Vagina (tissue), 2 donors: ENCODE measurements at regions not wholly inside any gene's neighbourhood (a gene's known extent, or its start where the extent isn't known, plus 50 kb on each side); places are given as distances from the start of the nearest gene placed in this dataset.

Source experiments
- DNase-seq, 2 donors: peaks; one replicate each; pipeline ENCODE4 v3.0.0-alpha.2; 2017; ENCODE audit errors: extremely low spot score in 2 of 2
- H3K27ac ChIP-seq: fragments of 200-600 bp; sonication (generic); one replicate; pipeline ENCODE4 v1.5.1; 2019
- H3K27me3 ChIP-seq: fragments of 200-600 bp; sonication (generic); one replicate; pipeline ENCODE4 v1.5.1; 2019
- H3K36me3 ChIP-seq, 2 donors: fragments of 200-600 bp; sonication (generic); one replicate each; pipeline ENCODE4 v1.5.1; 2017 to 2019
- H3K4me1 ChIP-seq: fragments of 200-600 bp; sonication (generic); one replicate; pipeline ENCODE4 v1.5.1; 2019
- H3K4me3 ChIP-seq, 2 donors: fragments of 200-600 bp; sonication (generic); 1 replicate in 1 of 2; 2 replicates in 1 of 2; pipeline ENCODE4 v1.5.1; 2016 to 2019
- H3K9me3 ChIP-seq: fragments of 200-600 bp; sonication (generic); one replicate; pipeline ENCODE4 v1.5.1; 2019
- POLR2A ChIP-seq, 2 donors: fragments of 450-650 bp; IDR thresholded peaks; one replicate each; pipeline ENCODE4 v1.6.1; 2017; ENCODE audit warnings: antibody characterized with exemption in 2 of 2, mild to moderate bottlenecking in 2 of 2, moderate library complexity in 2 of 2
- POLR2AphosphoS5 ChIP-seq, 2 donors: sonication (generic); formaldehyde crosslinking; IDR thresholded peaks; one replicate each; pipeline ENCODE4 v1.9.0; 2017; ENCODE audit warnings: antibody characterized with exemption in 2 of 2, mild to moderate bottlenecking in 2 of 2, low read depth in 1 of 2; ENCODE audit not compliant: insufficient read depth in 1 of 2
- intact Hi-C: fragments of 100-400 bp; cut with DNase I; formaldehyde crosslinking; loops from one replicate; pipeline ENCODE4 v1.15.1; 2023
- TF ChIP-seq, protein P1 (sequence below), 3 experiments: fragments of 450-650 bp in 2 of 3; fragments of 200-600 bp in 1 of 3; sonication (generic) in 1 of 3; IDR thresholded peaks; one replicate each; pipeline ENCODE4 v1.5.1; 2017 to 2019; ENCODE audit warnings: antibody characterized with exemption in 3 of 3, mild to moderate bottlenecking in 2 of 3, moderate library complexity in 2 of 3

DNA sequence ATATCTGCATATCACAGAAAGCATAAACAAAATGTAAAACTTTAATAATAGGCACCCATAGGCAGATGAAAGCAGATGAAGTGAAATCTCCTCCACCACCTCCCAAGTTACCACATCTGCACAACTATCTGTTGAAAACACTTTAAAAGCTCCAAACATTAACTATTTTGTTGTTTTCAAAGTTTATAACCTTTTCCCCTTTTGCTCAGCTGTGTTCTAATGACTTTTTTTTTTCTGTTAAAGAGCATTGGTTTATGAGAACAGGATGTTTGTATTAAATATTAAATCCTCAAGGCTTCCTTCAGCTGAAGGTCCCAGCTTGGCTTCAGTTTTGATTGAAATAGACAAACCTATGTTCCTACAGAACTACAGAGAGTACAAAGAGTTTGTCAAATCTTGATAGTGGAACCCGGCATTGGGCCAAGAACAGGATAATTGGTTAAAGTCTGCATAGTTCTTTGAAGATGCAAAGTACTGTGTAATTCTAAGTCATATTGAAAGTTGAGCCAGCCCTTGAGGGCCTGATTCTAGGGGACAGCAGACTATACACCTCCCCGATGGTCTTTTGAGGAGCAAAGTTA, 255.1 kb upstream of the JAG1 start:
- H3K4me1 ChIP-seq: peaks cover 28% of the 10 kb centered on the region

DNA sequence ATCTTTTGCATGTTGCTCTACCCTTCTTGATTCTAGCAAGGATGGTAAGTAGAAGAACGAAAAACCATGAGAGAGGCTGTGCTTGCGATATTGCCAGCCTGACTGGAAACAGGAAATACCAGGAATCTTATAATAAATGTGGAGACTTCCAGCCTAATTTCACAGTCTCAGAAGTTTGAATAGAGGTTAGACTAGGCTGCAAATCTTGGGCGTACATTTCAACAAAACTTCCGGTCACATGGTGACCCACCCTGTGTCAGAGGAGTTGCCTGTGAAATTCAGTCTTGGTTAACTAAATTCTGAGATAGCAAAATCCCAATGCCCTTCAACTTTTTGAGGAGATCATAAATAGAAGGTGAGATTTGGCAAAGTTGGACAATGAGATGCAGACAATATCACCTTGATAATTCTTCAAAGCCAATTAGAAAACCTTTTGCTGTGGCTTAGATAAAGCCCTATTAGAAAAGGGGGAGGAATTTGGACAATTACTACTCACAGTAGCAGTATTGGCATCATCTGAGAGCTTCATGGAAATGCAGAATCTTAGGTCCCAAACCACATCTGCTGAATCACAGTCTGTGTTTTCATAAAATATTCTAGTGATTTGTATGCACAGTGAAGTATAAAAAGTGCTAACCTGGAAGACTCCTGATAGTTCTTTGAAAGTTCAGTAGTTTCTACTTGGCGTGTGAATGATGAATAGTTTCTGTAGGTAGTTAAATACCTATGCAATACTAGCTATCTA, 262.0 kb upstream of the JAG1 start:
- no peaks in the 10 kb centered on the region for H3K27me3 ChIP-seq
- no peak overlapping the region for H3K4me3 ChIP-seq
- TF ChIP-seq, protein P1, sequence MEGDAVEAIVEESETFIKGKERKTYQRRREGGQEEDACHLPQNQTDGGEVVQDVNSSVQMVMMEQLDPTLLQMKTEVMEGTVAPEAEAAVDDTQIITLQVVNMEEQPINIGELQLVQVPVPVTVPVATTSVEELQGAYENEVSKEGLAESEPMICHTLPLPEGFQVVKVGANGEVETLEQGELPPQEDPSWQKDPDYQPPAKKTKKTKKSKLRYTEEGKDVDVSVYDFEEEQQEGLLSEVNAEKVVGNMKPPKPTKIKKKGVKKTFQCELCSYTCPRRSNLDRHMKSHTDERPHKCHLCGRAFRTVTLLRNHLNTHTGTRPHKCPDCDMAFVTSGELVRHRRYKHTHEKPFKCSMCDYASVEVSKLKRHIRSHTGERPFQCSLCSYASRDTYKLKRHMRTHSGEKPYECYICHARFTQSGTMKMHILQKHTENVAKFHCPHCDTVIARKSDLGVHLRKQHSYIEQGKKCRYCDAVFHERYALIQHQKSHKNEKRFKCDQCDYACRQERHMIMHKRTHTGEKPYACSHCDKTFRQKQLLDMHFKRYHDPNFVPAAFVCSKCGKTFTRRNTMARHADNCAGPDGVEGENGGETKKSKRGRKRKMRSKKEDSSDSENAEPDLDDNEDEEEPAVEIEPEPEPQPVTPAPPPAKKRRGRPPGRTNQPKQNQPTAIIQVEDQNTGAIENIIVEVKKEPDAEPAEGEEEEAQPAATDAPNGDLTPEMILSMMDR (IDR thresholded peaks at IDR 0.05): no peak
- no peak for TF ChIP-seq POLR2A (IDR thresholded peaks at IDR 0.05)
- TF ChIP-seq POLR2AphosphoS5 (IDR thresholded peaks at IDR 0.05; ENCODE audit: insufficient read depth in 1 of 2, low read depth in 1 of 2): no peak
- no peaks in the 10 kb centered on the region for H3K36me3 ChIP-seq
- DNase-seq: no peak
- no peaks in the 10 kb centered on the region for H3K9me3 ChIP-seq
- H3K4me1 ChIP-seq: no peaks in the 10 kb centered on the region
- no peak overlapping the region for H3K27ac ChIP-seq
- intact Hi-C loops: no loop called here

More for the DNA sequence above, 255.1 kb upstream of the JAG1 start:
- Histone ChIP-seq H3K9me3 (no peaks in the 10 kb centered on the region), H3K36me3 (no peaks in the 10 kb centered on the region), H3K27ac (peak overlapping the region; percentile 29), H3K4me3 (no peak overlapping the region), H3K27me3 (no peaks in the 10 kb centered on the region)
- intact Hi-C loops: no loop called here
- TF ChIP-seq POLR2AphosphoS5 (IDR thresholded peaks at IDR 0.05; ENCODE audit: insufficient read depth in 1 of 2, low read depth in 1 of 2): no peak
- TF ChIP-seq, protein P1 (IDR thresholded peaks at IDR 0.05): no peak
- TF ChIP-seq POLR2A (IDR thresholded peaks at IDR 0.05): no peak
- no peak for DNase-seq

DNA sequence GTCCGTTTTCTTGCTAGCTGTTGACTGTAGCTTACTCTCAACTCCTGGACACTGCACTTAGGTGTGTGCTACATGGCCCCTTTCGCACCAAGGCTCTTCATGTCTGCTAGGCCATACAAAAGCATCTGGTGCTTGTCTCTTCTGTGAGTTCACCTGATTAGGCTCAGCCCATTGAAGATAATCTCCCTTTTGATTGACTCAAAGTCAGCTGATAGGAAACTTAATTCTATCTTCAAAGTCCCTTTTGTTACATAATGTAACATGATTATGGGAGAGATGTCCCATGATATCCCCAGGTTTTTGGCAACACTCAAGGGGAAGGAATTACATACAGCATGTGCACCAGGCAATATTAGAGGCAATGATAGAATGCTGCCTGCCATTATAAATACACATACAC, 263.0 kb upstream of the JAG1 start:
- no peak overlapping the region for H3K27ac ChIP-seq
- no peak for DNase-seq
- H3K9me3 ChIP-seq: no peaks in the 10 kb centered on the region
- no peak overlapping the region for H3K4me3 ChIP-seq
- no peaks in the 10 kb centered on the region for H3K36me3 ChIP-seq
- H3K4me1 ChIP-seq: no peaks in the 10 kb centered on the region
- no peaks in the 10 kb centered on the region for H3K27me3 ChIP-seq
- TF ChIP-seq POLR2A (IDR thresholded peaks at IDR 0.05): no peak
- TF ChIP-seq, protein P1 (IDR thresholded peaks at IDR 0.05): no peak
- no peak for TF ChIP-seq POLR2AphosphoS5 (IDR thresholded peaks at IDR 0.05; ENCODE audit: insufficient read depth in 1 of 2, low read depth in 1 of 2)
- intact Hi-C loops: no loop called here

DNA sequence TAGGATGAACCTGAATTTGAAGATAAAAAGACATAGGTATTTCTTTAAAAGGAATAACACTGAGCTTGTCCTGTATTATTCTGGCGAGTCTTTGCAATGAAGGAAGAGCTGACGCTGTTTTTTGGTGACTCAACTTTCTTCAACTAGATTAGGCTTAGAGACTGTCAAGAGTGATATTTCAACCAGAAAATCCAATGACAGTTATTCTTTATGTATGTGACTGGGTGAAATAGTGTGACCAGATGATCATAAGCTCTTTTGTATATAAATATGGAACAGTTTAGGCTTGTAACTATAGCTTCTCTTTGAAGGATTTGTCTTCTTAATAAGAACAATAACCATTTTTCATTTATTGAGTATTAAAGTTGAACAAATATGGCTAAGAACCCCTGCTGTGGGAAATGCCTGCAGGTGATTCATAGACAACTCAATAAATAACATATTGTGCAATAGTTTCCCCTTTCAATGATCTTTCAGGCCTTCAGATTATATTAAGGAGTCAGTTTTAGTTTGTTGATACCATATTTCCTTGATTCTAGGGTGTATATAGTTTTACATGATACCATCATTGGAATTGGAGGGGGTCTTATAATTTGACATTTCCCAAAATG, 265.6 kb upstream of the JAG1 start:
- Histone ChIP-seq H3K9me3 (no peaks in the 10 kb centered on the region), H3K4me1 (no peaks in the 10 kb centered on the region), H3K36me3 (no peaks in the 10 kb centered on the region), H3K27me3 (no peaks in the 10 kb centered on the region), H3K4me3 (no peak overlapping the region), H3K27ac (no peak overlapping the region)
- TF ChIP-seq POLR2AphosphoS5 (IDR thresholded peaks at IDR 0.05; ENCODE audit: insufficient read depth in 1 of 2, low read depth in 1 of 2) (peak in 1 of 2 donors; percentile 35), POLR2A (IDR thresholded peaks at IDR 0.05) (no peak)
- intact Hi-C loops: no loop called here
- DNase-seq: no peak

DNA sequence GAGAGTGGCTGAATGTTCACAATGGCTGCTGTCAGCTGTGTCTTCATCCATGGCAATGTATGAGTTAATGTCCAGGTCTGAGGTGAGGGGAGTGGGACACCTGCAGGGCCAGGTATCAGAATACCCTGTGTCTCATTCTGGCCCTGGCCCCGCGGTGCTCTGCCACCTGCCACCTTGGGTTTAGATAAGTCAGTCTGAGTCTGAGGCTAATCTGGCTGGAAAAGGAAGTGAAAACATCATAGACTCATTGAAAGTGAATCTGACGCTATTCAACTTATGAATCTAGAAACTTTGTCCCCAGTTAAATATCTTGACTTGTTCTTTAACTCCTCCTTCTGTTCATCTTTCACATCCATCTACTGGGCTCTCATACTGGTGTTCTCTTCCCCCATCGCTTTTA, 267.1 kb upstream of the JAG1 start:
- no peak for DNase-seq
- no peak for TF ChIP-seq POLR2A (IDR thresholded peaks at IDR 0.05)
- TF ChIP-seq POLR2AphosphoS5 (IDR thresholded peaks at IDR 0.05; ENCODE audit: insufficient read depth in 1 of 2, low read depth in 1 of 2): no peak
- H3K27me3 ChIP-seq: no peaks in the 10 kb centered on the region
- H3K36me3 ChIP-seq: no peaks in the 10 kb centered on the region
- H3K9me3 ChIP-seq: no peaks in the 10 kb centered on the region
- intact Hi-C loops: no loop called here
- no peak overlapping the region for H3K4me3 ChIP-seq
- no peaks in the 10 kb centered on the region for H3K4me1 ChIP-seq
- no peak overlapping the region for H3K27ac ChIP-seq
